HL-60/S4 (cell line): ENCODE measurements at regions not wholly inside any gene's neighbourhood (a gene's known extent, or its start where the extent isn't known, plus 50 kb on each side); places are given as distances from the start of the nearest gene placed in this dataset.
"Not testable (repeated sequence)": the region's sequence is repeated elsewhere in the genome, so short reads cannot be mapped to it uniquely, and the experiment has no call there.

ENCODE experiments used
- in situ Hi-C: fragments of 300-500 bp; cut with MboI; formaldehyde crosslinking; loops from 2 replicates; pipeline ENCODE4 v1.14.3; 2022; ENCODE audit warnings: low sequenced_read_pairs

DNA sequence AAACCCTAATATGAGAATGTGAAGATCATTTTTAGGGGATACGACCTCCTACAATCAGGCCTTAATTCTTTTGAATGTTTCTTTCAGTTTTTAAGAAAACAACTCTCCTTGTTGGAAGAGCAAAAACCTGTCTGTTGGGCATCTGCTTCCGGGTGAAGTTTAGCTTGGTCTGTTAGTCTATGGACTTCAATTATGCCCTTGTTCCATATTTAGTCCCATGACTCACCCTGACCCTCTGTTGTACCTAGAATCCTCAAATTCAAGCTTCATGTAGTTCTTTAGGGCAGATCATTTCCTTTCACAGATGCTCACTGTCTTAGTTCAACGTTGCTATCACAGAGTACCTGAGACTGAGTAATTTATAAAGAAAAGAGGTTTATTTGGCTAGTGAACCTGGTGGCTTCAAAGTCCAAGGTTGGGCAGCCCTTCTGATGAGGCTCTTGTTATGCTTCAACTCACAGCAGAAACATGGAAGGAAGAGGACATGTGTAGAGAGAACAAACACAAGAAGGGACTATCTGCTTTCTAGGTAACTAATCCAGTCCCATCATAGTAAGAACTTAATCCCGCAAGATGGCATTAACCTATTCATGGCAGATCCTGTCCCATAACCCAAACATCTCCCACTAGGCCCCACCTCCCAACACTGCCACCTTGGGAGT, 82.5 kb upstream of the SERPINE2 start:
- in situ Hi-C loops = no loop called here

DNA sequence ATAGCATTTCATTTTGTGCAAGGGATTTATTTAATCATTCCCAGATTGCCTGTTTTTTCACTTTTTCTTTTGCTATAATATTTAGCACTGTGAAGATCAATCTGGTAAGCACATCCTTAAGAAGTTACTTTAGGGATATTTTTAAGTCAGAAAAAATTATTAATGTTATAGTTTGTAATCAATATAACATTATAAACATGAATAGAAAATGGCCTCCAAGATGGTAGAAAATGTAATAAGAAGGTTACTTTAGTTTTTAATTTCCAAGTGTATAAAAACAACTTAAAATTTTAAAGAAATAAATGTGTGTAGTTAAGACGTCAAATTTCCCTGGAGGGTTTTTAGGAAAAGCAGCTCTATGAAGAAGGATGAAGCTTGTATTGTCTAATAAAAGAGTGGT, 81.9 kb upstream of the SERPINE2 start:
- in situ Hi-C loops = no loop called here

DNA sequence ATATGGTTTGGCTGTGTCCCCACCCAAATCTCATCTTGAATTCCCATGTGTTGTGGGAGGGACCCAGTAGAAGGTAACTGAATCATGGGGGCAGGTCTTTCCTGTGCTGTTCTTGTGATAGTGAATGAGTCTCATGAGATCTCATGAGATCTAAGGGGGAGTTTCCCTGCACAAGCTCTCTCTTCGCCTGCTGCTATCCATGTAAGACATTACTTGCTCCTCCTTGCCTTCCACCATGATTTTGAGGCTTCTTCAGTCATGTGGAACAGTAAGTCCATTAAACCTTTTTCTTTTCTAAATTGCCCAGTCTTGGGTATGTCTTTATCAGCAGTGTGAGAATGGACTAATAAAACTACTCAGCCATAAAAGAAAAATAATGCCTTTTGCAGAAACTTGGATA, 80.8 kb upstream of the SERPINE2 start:
- in situ Hi-C loops = not testable (repeated sequence)

DNA sequence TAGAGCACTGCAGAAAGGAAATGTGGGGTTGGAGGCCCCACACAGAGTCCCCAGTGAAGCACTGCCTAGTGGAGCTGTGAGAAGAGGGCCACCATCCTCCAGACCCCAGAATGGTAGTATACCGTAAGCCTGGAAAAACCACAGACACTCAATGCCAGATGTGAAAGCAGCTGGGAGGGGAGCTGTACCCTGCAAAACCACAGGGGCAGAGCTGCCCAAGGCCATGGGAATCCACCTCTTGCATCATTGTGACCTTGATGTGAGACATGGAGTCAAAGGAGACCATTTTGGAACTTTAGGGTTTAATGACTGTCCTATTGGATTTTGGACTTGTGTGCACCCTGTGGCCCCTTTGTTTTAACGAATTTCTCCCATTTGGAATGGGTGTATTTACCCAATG, 75.3 kb upstream of the SERPINE2 start:
- in situ Hi-C loops = no loop called here

DNA sequence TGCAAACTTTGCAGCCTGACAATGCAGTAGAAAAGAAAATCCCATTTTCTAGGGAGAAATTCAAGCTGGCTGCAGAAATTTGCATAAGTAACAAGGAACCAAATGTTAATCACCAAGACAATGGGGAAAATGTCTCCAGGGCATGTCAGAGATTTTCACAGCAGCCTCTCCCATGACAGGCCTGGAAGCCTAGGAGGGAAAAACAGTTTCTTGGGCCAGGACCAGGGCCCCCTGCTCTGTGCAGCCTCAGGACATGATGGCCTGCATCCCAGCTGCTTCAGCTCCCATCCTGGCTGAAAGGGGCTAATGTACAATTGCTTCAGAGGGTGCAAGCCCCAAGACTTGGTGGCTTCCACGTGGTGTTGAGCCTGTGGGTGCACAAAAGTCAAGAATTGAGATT, 74.8 kb upstream of the SERPINE2 start:
- in situ Hi-C loops = not testable (repeated sequence)

DNA sequence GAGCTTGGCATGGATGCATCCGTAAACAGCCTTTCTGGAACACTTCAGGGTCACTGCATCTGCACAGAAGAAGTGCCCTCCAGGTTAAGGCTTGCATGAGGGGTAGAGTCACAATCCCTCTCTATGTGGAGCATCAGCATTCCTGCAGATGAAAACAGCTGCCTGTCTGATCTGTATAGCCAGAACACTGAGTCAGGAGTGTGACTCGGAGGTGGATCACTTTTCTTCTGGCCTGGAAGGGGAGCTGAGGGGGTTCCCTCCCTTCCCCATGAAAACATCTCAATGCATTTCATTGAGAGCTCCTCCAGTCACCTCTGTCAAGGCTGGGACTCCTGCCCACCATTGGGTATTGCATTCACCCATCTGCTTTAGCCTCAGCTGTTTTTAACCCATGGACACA, 72.5 kb upstream of the SERPINE2 start:
- in situ Hi-C loops = no loop called here

DNA sequence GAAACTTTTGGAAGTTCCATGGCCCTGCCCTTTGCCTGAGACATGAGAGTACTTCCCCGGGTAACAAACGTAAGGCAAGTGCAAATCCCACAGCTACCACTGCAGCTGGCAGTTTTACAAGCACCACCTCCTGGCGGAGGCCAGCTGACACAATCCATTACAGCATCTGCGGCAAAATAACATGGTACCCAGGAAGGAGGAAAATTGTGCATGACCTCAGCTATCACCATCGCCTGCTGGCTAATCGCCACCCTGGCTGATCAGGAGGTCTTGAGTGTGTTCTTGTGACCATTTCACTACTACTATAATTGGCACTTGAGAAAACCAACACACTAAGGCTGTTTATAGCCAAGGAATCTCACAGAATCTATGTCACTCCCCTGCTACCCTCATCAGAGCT, 71.7 kb upstream of the SERPINE2 start:
- in situ Hi-C loops = no loop called here

DNA sequence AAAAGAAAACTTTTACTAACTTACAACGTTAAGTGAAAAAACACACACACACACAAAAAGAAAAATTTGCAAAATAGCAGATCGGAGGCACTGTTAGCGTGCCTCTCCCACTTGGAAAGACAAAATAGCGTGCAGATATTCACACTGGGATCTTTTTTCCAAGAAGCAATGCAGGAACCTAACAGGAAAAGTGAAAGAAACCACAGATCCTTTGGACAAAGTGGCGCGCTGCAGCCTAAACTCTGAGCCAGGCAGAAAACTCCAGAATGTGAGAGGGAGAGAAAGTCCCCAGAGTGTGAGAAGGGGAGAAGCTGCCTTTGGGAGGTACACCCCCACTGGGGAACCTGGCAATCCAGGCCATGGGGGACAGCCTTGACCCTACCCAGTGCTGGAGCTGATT, 70.7 kb upstream of the SERPINE2 start:
- in situ Hi-C loops = no loop called here

DNA sequence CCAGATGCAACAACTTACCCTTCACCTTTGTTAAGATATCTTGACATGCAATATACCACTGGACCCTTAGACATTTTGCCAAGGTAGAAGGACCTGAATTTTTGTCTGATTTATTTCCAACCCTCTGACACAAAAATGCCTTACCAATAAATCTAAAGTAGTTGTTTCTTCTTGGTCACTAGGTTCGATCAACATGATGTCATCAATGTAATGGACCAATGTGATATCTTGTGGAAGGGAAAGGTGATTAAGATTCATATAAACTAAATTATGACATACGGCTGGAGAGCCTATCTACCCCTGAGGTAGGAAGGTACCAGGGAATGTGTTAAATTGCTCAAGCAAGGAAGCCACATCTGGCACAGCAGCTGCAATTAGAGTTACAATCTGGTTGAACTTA, 67.7 kb upstream of the SERPINE2 start:
- in situ Hi-C loops = no loop called here

DNA sequence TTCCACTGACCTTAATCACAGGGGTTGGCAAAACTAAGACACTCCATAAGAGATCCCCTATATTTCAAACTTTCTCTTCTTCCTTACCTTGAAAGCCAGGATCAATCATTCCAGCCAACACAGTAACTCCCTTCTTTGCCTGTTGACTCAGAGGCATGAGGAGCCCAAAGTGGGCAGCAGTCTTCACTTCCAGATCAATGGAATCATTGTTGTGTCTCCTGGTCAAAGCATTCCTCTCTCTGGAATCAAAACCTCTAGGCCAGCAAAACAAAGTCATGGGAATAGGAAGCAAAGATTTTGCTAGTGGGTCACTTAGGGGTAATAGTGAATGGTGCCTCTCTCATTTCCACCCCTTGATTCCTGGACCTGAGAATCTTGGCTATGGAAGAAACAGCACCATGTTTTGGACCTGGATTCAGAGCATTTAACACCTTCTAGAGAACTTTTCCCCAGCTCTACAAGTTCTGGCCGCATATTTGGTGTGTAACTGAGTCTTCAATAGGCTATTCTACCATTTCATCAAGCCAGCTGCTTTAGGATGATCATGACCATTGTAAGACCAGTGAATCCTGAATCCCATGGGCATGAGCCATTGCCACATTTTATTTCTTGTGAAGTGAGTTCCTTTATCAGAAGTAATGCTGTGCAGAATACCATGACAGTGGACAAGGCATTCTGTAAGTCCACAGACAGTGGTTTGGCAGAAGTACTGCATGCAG, 65.7 kb upstream of the SERPINE2 start:
- in situ Hi-C loops = no loop called here

DNA sequence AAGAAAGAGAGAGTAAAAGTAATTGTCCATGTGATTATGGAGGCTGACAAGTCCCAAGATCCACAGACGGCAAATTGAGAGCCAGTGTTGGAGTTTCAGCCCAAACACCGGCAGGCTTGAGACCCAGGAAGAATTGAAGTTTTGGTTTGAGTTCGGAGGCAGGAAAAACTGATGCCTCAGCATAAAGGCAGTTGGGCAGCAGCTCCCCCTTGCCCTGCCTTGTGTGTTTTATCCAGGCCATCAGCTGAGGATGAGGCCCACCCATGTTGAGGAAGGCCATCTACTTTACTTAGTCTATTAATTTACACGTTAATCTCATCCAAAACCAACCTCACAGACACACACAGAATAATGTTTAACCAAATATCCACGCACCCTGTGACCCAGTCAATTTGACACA, 64.6 kb upstream of the SERPINE2 start:
- in situ Hi-C loops = no loop called here

DNA sequence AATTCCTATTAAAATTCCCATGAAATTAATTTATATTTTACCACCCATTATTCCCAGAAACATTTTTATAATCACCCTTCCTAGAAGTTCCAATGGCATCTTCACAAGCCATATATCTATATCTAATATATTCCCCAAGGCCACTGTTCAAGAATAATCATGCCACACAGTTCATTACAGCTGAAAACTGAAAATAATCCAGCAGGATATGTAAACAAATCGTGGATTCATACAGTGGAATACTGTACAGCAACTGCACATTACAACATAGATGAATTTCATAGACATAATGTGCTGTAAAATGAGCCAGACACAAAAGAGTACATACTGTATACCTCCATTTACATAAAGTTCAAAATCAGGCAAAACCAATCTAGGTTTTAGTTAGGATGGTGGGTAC, 63.9 kb upstream of the SERPINE2 start:
- in situ Hi-C loops = no loop called here

DNA sequence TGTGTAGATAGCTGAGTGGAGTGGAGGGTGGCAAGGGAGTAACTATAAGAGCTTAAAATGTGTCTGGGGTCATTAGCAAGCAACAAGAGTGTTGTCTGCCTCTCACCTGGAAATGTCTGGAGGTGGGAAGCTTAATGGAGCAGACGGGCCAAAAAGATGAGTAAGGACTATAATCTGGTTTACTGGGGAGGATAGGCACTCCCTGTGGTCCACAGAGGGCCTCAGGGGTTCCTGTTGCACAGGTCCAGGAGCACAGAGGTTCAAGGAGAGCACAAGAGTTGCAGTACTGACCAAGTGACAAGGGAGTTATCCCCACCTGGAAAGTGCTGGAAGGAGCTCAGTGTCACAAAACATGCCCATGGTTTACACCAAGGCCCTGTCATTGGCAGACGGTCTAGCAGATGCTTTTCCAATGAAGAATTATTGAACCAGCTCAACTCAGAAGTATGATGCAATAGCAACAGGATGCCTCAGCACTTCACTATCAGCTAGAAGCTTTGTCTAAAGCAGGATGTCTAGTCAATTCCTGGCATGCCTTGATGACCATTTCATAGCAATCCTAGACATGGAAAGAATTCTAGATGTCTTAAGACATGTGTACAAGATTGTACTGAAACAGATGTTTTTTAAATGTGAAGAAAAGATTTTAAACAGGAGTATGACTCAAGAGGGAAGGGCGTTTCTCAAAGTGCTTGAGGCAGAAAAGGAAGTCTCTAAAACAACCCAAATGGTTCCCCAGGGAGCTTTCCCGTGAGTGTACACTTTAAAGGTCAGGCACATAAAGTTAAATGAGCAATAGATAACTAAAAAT, 62.9 kb upstream of the SERPINE2 start:
- in situ Hi-C loops = no loop called here

DNA sequence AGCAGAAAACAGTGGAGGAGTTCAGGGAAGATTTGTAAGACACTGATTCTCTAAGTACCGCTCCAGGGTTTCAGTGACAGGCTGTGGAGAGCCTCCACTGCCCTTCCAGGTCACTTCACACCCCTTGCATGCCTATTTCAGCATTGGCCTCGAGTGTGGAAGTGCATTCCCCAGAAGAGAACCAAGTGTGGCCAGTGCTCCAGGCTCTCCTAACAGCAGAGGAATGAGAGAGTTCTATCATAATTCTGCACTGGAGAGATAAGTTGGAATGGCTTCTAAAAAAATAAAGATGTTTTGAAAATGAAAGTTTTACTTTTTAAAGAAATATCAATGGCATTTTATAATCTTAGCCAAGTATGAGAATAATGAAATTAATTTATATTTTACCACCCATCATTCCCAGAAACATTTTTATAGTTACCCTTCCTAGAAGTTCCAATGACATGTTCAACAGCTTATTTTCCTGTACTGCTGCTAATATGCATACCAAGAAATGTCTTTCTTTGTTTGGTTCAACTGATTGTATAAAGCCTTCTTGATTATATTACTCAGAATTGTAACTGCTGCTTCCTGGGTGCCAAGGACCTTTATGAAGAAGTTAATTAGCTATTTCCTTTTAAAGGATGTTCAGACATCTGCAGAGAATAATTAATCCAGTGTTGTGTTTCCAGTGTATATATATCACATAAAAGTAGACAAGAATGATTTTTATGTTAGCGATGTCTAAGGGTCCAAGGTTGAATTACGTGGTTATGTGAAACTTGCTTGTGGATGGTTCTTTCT, 61.0 kb upstream of the SERPINE2 start:
- in situ Hi-C loops = no loop called here

DNA sequence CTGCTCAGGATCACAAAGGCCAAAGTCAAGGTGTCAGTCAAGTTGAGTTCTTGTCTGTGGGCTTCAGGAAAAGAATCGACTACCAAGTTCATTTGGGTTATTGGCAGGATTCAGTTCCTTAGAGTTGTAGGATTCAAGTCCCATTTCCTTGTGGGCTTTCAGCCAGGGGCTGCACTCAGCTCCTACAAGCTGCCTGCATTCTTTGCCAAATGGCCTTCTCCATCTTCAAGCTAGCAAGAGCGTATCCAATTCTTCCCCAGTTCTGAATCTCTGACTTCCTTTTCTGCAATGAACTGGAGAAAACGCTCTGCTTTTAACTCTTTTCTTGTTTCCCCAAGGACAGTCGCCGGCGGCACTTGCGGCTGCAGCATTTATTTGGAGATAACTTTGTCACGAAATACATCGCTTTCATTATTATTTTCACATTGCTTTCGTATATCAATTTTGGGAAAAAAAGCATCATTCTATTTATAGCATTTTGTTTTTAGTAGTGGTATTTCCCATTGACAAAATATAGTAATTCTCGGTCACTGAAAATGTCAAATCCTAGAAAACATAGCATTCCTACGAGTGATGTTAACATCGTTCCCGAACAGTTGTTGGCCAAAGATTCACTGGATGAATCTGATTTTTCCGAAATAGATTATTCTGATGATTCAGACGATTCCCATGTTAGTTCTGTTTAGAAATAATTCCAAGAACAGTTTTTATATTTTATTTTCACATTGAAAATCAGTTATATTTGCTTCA, 59.6 kb upstream of the SERPINE2 start:
- in situ Hi-C loops = no loop called here

DNA sequence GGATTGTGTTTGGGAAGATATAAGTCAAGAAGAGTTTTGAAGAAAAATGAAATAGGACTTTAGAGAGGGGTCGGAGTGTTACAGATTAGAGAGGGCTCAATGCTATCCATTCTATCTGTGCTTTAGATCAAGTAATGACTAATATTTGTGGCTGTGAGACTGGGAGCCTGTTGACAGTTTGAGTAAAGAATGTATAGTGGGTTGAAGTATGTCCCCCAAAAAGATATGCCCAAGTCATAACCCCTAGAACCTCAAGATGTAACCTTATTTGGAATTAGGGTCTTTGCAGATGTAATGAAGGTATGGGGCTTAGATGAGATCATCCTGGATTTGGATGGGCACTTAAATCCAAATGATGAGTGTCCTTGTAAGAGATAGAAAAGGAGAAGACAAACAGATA, 55.3 kb upstream of the SERPINE2 start:
- in situ Hi-C loops = no loop called here

DNA sequence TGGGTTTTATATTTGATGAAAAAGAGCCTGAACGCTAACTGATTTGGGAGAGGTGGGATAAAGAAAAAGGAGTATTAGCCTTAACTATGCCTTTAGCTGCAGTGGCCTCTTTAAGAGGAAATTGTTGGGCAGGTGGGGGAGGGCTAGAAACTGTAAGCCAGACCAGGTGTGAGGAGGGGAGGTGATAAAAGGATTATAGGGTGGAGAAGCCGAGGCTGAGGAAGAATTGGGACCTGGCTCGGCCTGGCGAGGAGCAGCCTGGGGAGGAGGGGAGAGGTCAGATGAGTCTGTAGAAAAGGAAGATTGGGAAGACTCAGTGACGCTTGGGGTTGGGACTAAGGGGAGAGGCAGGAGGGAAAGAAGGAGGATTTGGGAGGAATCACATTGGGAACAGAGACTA, 52.6 kb upstream of the SERPINE2 start:
- in situ Hi-C loops = not testable (repeated sequence)

DNA sequence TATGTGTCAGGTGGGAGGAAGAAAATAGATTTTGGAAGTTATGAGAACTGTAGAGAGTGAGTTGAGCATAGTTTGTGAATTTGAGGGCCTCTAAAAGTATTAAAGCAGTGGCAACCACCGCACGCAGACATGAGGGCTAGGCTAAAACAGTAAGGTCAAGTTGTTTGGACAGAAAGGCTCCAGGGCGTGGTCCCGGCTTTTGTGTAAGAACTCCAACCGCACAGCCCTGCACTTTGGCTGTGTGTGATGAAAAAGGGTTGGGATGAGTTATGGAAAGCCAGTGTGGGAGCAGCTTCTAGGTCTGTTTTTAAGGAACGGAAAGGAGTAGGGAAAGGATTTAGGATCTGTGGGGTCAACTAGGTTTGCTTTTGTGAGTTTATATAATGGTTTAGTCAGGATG, 50.5 kb upstream of the SERPINE2 start:
- in situ Hi-C loops = not testable (repeated sequence)
